A673 (cell line): ENCODE measurements at regions not wholly inside any gene's neighbourhood (a gene's known extent, or its start where the extent isn't known, plus 50 kb on each side); places are given as distances from the start of the nearest gene placed in this dataset.
A peak's percentile ranks its signal among the peaks of the same experiment; 100 is the strongest.

Experiments used
- BruUV-seq: library from RNA; stranded (reverse); fragments of 400-500 nt; replicated peaks from 2 replicates; lab custom pipeline; 2021; lab: Mats Ljungman, UMichigan
- CTCF ChIA-PET: fragments of 300-600 bp; sonication (Branson Sonifier 250); formaldehyde crosslinking; loops from one replicate; lab custom pipeline; 2022; ENCODE audit warnings: antibody characterized with exemption; lab: Charles Lee
- POLR2A ChIA-PET: fragments of 300-600 bp; sonication (Branson Sonifier 250); formaldehyde crosslinking; loops from one replicate; lab custom pipeline; 2022; ENCODE audit warnings: antibody characterized with exemption; ENCODE audit not compliant: low non-redundant PET; lab: Charles Lee
- DNase-seq: peaks from one replicate; pipeline ENCODE4 v3.0.0-alpha.2; 2015; ENCODE audit warnings: low spot score
- H3K27ac ChIP-seq: fragments of 200-600 bp; sonication (generic); 2 replicates; pipeline ENCODE4 v1.5.1; 2016; ENCODE audit warnings: mixed run types, low read depth, mild to moderate bottlenecking, mixed read lengths, antibody characterized with exemption, low read length; ENCODE audit not compliant: poor library complexity, severe bottlenecking
- H3K27me3 ChIP-seq: fragments of 200-600 bp; sonication (generic); replicated peaks from 2 replicates; pipeline ENCODE4 v1.6.1; 2017; ENCODE audit warnings: mixed run types, low read depth, mild to moderate bottlenecking, mixed read lengths, antibody characterized with exemption, low read length; ENCODE audit not compliant: insufficient read depth, poor library complexity
- H3K36me3 ChIP-seq: fragments of 200-600 bp; sonication (generic); 2 replicates; pipeline ENCODE4 v1.6.1; 2016; ENCODE audit warnings: mixed run types, mild to moderate bottlenecking, mixed read lengths, antibody characterized with exemption, low read length; ENCODE audit not compliant: insufficient read depth, poor library complexity, severe bottlenecking
- H3K4me1 ChIP-seq: fragments of 200-600 bp; sonication (generic); 2 replicates; pipeline ENCODE4 v1.6.1; 2017; ENCODE audit warnings: mixed run types, mild to moderate bottlenecking, mixed read lengths, antibody characterized with exemption, low read length; ENCODE audit not compliant: insufficient read depth, poor library complexity, severe bottlenecking
- H3K4me3 ChIP-seq: fragments of 200-600 bp; sonication (generic); 2 replicates; pipeline ENCODE4 v1.5.1; 2016; ENCODE audit warnings: low read depth, mixed run types, mild to moderate bottlenecking, mixed read lengths, low read length; ENCODE audit not compliant: poor library complexity, severe bottlenecking
- H3K9me3 ChIP-seq: fragments of 200-600 bp; sonication (generic); 2 replicates; pipeline ENCODE4 v1.6.1; 2016; ENCODE audit warnings: mixed run types, low read depth, mild to moderate bottlenecking, mixed read lengths, antibody characterized with exemption, low read length; ENCODE audit not compliant: poor library complexity, severe bottlenecking
- EZH2 ChIP-seq: fragments of 200-600 bp; sonication (generic); IDR thresholded peaks from 2 replicates; pipeline ENCODE4 v1.6.1; 2017; ENCODE audit warnings: borderline replicate concordance, low read depth, mild to moderate bottlenecking, mixed read lengths, antibody characterized with exemption, low read length; ENCODE audit not compliant: poor library complexity, severe bottlenecking
- intact Hi-C: fragments of 100-400 bp; cut with micrococcal nuclease; formaldehyde crosslinking; loops from one replicate; pipeline ENCODE4 v1.10.0; 2022; ENCODE audit not compliant: unreplicated experiment
- TF ChIP-seq, protein P1 (sequence below): fragments of 300-800, 200-600 bp; sonication (generic); conservative IDR thresholded peaks from 2 replicates; pipeline ENCODE4 v1.5.1; 2017; ENCODE audit warnings: low read depth, mild to moderate bottlenecking, antibody characterized with exemption, low read length, moderate library complexity, mixed read lengths

GRCh38 chr15:66931768-66932633 lies 133.4 kb upstream of the SMAD3 start:
- no peak overlapping the region for H3K4me3 ChIP-seq
- ChIA-PET CTCF (no interaction called here), POLR2A (interaction anchor here (0.6 kb wide), 2 partner anchors 266 to 462 kb away, joined by 3 to 20 read pairs; no protein-coding TSS in a partner anchor)
- BruUV-seq, result no TSS peak
- no peaks in the 10 kb centered on the region for H3K27me3 ChIP-seq
- H3K27ac ChIP-seq, result peak overlapping the region; percentile 12
- DNase-seq, result peak; percentile 63
- H3K9me3 ChIP-seq, result no peaks in the 10 kb centered on the region
- TF ChIP-seq, protein P1, sequence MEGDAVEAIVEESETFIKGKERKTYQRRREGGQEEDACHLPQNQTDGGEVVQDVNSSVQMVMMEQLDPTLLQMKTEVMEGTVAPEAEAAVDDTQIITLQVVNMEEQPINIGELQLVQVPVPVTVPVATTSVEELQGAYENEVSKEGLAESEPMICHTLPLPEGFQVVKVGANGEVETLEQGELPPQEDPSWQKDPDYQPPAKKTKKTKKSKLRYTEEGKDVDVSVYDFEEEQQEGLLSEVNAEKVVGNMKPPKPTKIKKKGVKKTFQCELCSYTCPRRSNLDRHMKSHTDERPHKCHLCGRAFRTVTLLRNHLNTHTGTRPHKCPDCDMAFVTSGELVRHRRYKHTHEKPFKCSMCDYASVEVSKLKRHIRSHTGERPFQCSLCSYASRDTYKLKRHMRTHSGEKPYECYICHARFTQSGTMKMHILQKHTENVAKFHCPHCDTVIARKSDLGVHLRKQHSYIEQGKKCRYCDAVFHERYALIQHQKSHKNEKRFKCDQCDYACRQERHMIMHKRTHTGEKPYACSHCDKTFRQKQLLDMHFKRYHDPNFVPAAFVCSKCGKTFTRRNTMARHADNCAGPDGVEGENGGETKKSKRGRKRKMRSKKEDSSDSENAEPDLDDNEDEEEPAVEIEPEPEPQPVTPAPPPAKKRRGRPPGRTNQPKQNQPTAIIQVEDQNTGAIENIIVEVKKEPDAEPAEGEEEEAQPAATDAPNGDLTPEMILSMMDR, result no peak
- no peak for TF ChIP-seq EZH2
- no peaks in the 10 kb centered on the region for H3K36me3 ChIP-seq
- peaks cover 17% of the 10 kb centered on the region for H3K4me1 ChIP-seq
- intact Hi-C loops, result no loop called here

GRCh38 chr15:66932634-66933024 lies 132.8 kb upstream of the SMAD3 start:
- ChIA-PET CTCF (no interaction called here), POLR2A (no interaction called here)
- Histone ChIP-seq H3K27me3 (no peaks in the 10 kb centered on the region), H3K9me3 (no peaks in the 10 kb centered on the region), H3K36me3 (no peaks in the 10 kb centered on the region), H3K4me1 (peaks cover 17% of the 10 kb centered on the region), H3K27ac (no peak overlapping the region), H3K4me3 (no peak overlapping the region)
- intact Hi-C loops, result no loop called here
- TF ChIP-seq, protein P1, result no peak
- no peak for TF ChIP-seq EZH2
- no peak for DNase-seq
- BruUV-seq, result no TSS peak

DNA sequence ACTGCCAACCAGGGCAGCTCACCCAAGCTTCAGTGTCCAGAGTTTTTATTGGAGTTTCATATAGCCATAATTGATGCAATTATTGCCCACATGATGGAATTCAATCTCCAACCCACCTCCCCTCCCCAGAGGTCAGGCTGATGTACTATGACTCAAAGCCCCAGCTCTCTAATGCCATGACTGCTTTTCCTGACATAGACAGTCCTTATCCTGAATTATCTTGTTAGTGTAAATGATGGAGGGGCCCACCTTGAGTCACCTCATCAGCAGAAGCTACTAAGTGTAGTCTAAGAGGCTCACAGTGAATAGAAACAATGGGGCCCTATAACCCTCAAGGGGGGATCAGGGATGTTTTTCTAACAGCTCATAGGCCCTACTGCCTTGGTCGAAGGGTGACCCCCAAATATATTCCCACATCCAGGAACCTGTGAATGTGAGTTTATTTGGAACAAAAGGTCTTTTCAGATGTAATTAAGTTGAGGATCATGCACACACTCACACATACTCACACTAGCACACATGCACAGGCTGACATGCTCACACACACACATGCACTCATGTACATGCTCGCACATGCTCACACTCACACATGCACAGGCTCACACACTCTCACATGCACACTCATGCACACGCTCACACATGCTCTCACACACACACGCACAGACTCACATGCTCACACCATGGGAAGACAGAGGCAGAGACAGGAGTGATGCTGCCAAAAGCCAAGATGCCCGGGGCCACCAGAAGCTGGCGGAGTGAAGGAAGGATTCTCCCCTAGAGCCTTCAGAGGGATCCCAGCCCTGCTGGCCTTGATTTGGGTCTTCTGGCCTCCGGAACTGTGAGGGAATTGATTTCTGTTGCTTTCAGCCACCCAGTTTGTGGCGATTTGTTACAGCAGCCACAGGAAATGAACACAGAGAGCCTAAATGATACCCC lies 131.2 kb upstream of the SMAD3 start:
- intact Hi-C loops, result no loop called here
- DNase-seq, result no peak
- H3K27ac ChIP-seq, result no peak overlapping the region

More for the DNA sequence above, 131.2 kb upstream of the SMAD3 start:
- no TSS peak for BruUV-seq
- CTCF ChIA-PET, result no interaction called here
- Histone ChIP-seq H3K4me1 (peaks cover 17% of the 10 kb centered on the region), H3K27me3 (no peaks in the 10 kb centered on the region), H3K36me3 (no peaks in the 10 kb centered on the region), H3K9me3 (no peaks in the 10 kb centered on the region), H3K4me3 (no peak overlapping the region)
- TF ChIP-seq, protein P1, result no peak
- TF ChIP-seq EZH2, result no peak
- POLR2A ChIA-PET, result no interaction called here
